OCI-LY7 (cell line): ENCODE measurements at regions not wholly inside any gene's neighbourhood (a gene's known extent, or its start where the extent isn't known, plus 50 kb on each side); places are given as distances from the start of the nearest gene placed in this dataset.
"Not testable (repeated sequence)": the region's sequence is repeated elsewhere in the genome, so short reads cannot be mapped to it uniquely, and the experiment has no call there.

ENCODE experiments used
- BruUV-seq: library from RNA; stranded (reverse); fragments of 400-500 nt; replicated peaks from 2 replicates; lab custom pipeline; 2021; lab: Mats Ljungman, UMichigan
- CTCF ChIA-PET: fragments of 300-600 bp; sonication (Branson Sonifier 250); formaldehyde crosslinking; loops from one replicate; lab custom pipeline; 2022; ENCODE audit warnings: antibody characterized with exemption; ENCODE audit not compliant: unreplicated experiment; lab: Charles Lee
- POLR2A ChIA-PET: fragments of 300-600 bp; sonication (Branson Sonifier 250); formaldehyde crosslinking; loops from one replicate; lab custom pipeline; 2022; ENCODE audit warnings: antibody characterized with exemption; lab: Charles Lee
- DNase-seq: peaks from one replicate; pipeline ENCODE4 v3.0.0-alpha.2; 2015; ENCODE audit warnings: low spot score
- H2AFZ ChIP-seq: fragments of 200-600 bp; sonication (generic), shearing (Covaris generic); 2 replicates; pipeline ENCODE4 v1.6.1; 2014; ENCODE audit warnings: mild to moderate bottlenecking, antibody characterized with exemption, low read length, moderate library complexity
- H3K27ac ChIP-seq: fragments of 200-600 bp; sonication (generic); 2 replicates; pipeline ENCODE4 v1.5.1; 2014; ENCODE audit warnings: mixed run types, low read depth, mild to moderate bottlenecking, moderate library complexity, low read length, inconsistent platforms; ENCODE audit not compliant: poor library complexity, severe bottlenecking
- H3K36me3 ChIP-seq: fragments of 200-600 bp; sonication (generic); 2 replicates; pipeline ENCODE4 v1.6.1; 2014; ENCODE audit warnings: mild to moderate bottlenecking, antibody characterized with exemption, low read length, moderate library complexity, mixed read lengths; ENCODE audit not compliant: insufficient read depth
- H3K4me1 ChIP-seq: fragments of 200-600 bp; sonication (generic); 2 replicates; pipeline ENCODE4 v1.5.1; 2014; ENCODE audit warnings: mild to moderate bottlenecking, low read length; ENCODE audit not compliant: insufficient read depth, poor library complexity, severe bottlenecking
- H3K4me2 ChIP-seq: fragments of 200-600 bp; sonication (generic); 2 replicates; pipeline ENCODE4 v1.6.1; 2014; ENCODE audit warnings: mild to moderate bottlenecking, low read length
- H3K4me3 ChIP-seq: fragments of 200-600 bp; sonication (generic); 2 replicates; pipeline ENCODE4 v1.5.1; 2014; ENCODE audit warnings: mild to moderate bottlenecking, low read depth, low read length; ENCODE audit not compliant: poor library complexity, severe bottlenecking
- H3K79me2 ChIP-seq: fragments of 200-600 bp; sonication (generic); 2 replicates; pipeline ENCODE4 v1.6.1; 2016; ENCODE audit warnings: low read depth, mild to moderate bottlenecking, low read length, moderate library complexity, mixed read lengths; ENCODE audit not compliant: insufficient read depth
- H3K9me2 ChIP-seq: fragments of 200-600 bp; sonication (generic); 2 replicates; pipeline ENCODE4 v1.6.1; 2016; ENCODE audit warnings: mild to moderate bottlenecking, low read length, mixed read lengths; ENCODE audit not compliant: insufficient read depth
- H3K9me3 ChIP-seq: fragments of 200-600 bp; sonication (generic); 2 replicates; pipeline ENCODE4 v1.6.1; 2014; ENCODE audit warnings: mild to moderate bottlenecking, mixed run types, low read length, mixed read lengths
- H4K20me1 ChIP-seq: fragments of 200-600 bp; sonication (generic); 2 replicates; pipeline ENCODE4 v1.6.1; 2014; ENCODE audit warnings: mild to moderate bottlenecking, antibody characterized with exemption, low read length, moderate library complexity, mixed read lengths; ENCODE audit not compliant: insufficient read depth
- CTCF ChIP-seq: fragments of 200-600 bp; sonication (generic); conservative IDR thresholded peaks from 2 replicates; pipeline ENCODE4 v1.5.1; 2014; ENCODE audit warnings: mild to moderate bottlenecking, antibody characterized with exemption, low read length, moderate library complexity, mixed read lengths
- EZH2phosphoT487 ChIP-seq: fragments of 200-600 bp; sonication (generic); IDR thresholded peaks from 2 replicates; pipeline ENCODE4 v1.6.1; 2018; ENCODE audit warnings: low read depth, borderline replicate concordance, mild to moderate bottlenecking, mixed run types, antibody characterized with exemption, low read length, moderate library complexity, mixed read lengths
- intact Hi-C: fragments of 100-400 bp; cut with micrococcal nuclease; formaldehyde crosslinking; loops from one replicate; pipeline ENCODE4 v1.10.0; 2022; ENCODE audit not compliant: unreplicated experiment

- H3K4me2 ChIP-seq = no peak overlapping the region
- H3K9me2 ChIP-seq = no peaks in the 10 kb centered on the region
- no peak overlapping the region for H3K27ac ChIP-seq
- no TSS peak for BruUV-seq
- no peaks in the 10 kb centered on the region for H4K20me1 ChIP-seq
- no peaks in the 10 kb centered on the region for H3K4me1 ChIP-seq
- ChIA-PET POLR2A (no interaction called here), CTCF (no interaction called here)
- H3K36me3 ChIP-seq = no peaks in the 10 kb centered on the region
- intact Hi-C loops = no loop called here
- H3K79me2 ChIP-seq = no peaks in the 10 kb centered on the region
- TF ChIP-seq EZH2phosphoT487 = no peak
- TF ChIP-seq CTCF = no peak
- no peak overlapping the region for H3K4me3 ChIP-seq
- no peak for DNase-seq
- no peaks in the 10 kb centered on the region for H3K9me3 ChIP-seq
- H2AFZ ChIP-seq = no peak overlapping the region
These were observed 311.6 kb downstream of the MIAT start for GRCh38 chr22:26968859-26969523.

GRCh38 chr22:26970809-26971394 lies 313.5 kb downstream of the MIAT start:
- no peaks in the 10 kb centered on the region for H4K20me1 ChIP-seq
- TF ChIP-seq CTCF (no peak), EZH2phosphoT487 (no peak)
- no peak overlapping the region for H3K4me3 ChIP-seq
- 0 out of 2 replicates have a peak overlapping the region, but pooled peaks have one; percentile 35 for H2AFZ ChIP-seq
- no peaks in the 10 kb centered on the region for H3K36me3 ChIP-seq
- CTCF ChIA-PET = no interaction called here
- no peaks in the 10 kb centered on the region for H3K79me2 ChIP-seq
- BruUV-seq = no TSS peak
- no peak overlapping the region for H3K4me2 ChIP-seq
- H3K9me3 ChIP-seq = no peaks in the 10 kb centered on the region
- peak; percentile 3 for DNase-seq
- H3K27ac ChIP-seq = no peak overlapping the region
- intact Hi-C loops = no loop called here
- H3K4me1 ChIP-seq = no peaks in the 10 kb centered on the region
- H3K9me2 ChIP-seq = no peaks in the 10 kb centered on the region
- POLR2A ChIA-PET = interaction anchor here (0.6 kb wide), 1 partner anchor 105 kb away, joined by 3 read pairs; no protein-coding TSS in a partner anchor

- no peak overlapping the region for H3K4me2 ChIP-seq
- ChIA-PET CTCF (no interaction called here), POLR2A (no interaction called here)
- H4K20me1 ChIP-seq = no peaks in the 10 kb centered on the region
- no peaks in the 10 kb centered on the region for H3K9me2 ChIP-seq
- no peaks in the 10 kb centered on the region for H3K9me3 ChIP-seq
- no peaks in the 10 kb centered on the region for H3K4me1 ChIP-seq
- TF ChIP-seq EZH2phosphoT487 (no peak), CTCF (no peak)
- H3K36me3 ChIP-seq = no peaks in the 10 kb centered on the region
- no peak overlapping the region for H2AFZ ChIP-seq
- DNase-seq = no peak
- no peak overlapping the region for H3K27ac ChIP-seq
- H3K4me3 ChIP-seq = no peak overlapping the region
- BruUV-seq = no TSS peak
- no peaks in the 10 kb centered on the region for H3K79me2 ChIP-seq
- intact Hi-C loops = no loop called here
These were observed 314.9 kb downstream of the MIAT start for GRCh38 chr22:26972286-26972685.

- DNase-seq, H3K27ac ChIP-seq, POLR2A ChIA-PET, H3K9me2 ChIP-seq, H4K20me1 ChIP-seq, CTCF ChIA-PET, H3K4me1 ChIP-seq, intact Hi-C loops, H3K36me3 ChIP-seq, H2AFZ ChIP-seq, H3K4me2 ChIP-seq, H3K9me3 ChIP-seq, H3K79me2 ChIP-seq, H3K4me3 ChIP-seq, BruUV-seq: not testable (repeated sequence)
These were observed 315.5 kb downstream of the MIAT start for GRCh38 chr22:26972915-26973314.
